Erythroblast (primary cell): ENCODE measurements at regions not wholly inside any gene's neighbourhood (a gene's known extent, or its start where the extent isn't known, plus 50 kb on each side); places are given as distances from the start of the nearest gene placed in this dataset.

Source experiments
- GATA1 ChIP-seq: IDR thresholded peaks from 2 replicates; pipeline ENCODE4 v1.6.1; 2011; ENCODE audit warnings: low read depth, mild to moderate bottlenecking, control low read depth, low read length, moderate library complexity
- POLR2A ChIP-seq: IDR thresholded peaks from 2 replicates; pipeline ENCODE4 v1.6.1; 2011; ENCODE audit warnings: mild to moderate bottlenecking, low read length

GRCh38 chr20:60430516-60431001 lies 472.3 kb downstream of the CDH26 start:
- TF ChIP-seq POLR2A (no peak), GATA1 (no peak)
